ENCODE measurements at regions not wholly inside any gene's neighbourhood (a gene's known extent, or its start where the extent isn't known, plus 50 kb on each side); places are given as distances from the start of the nearest gene placed in this dataset.

DNA sequence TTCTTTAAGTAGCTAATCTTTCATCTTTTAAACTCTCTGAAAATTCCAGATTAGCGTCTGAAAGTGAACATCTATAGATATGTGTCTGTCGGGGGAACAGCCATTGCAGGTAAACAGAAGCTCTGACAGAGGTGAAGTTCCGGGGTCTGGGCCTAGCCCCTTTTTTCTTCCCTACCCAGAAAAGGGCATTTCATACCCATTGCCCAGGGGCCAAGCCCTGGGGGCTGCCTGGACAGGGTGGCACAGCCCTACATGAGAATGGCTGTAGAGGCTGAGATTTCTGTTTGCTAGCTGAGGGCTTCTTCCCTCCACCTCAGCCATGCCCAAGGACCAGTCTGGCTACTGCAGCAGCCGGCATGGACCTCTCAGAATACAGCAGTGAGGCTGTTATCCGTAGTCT, 327.0 kb upstream of the PLET1 start:
- DNase-seq (ENCODE audit: low read depth), result no peak

DNA sequence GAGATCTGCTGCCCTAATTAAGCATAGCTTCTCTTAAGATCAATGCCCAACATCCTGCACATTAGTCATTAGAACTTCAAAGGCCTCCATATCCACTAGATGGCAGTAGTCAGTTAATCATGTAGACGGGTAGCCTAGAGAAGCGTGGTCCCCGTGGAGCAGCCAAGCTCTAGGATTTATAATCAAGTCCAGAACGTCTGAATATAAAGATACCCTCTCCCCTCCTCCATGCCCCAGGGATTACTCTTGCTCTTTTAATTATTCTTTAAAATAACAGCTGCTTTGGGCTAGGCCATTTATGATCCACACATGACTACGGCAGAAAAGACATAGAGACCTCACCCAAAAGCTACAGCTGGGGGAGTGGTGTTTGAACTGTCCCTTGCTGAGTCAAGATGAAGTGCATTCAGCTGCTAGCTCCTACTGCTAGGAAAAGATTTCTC, 327.6 kb upstream of the PLET1 start:
- DNase-seq (ENCODE audit: low read depth), result peak; percentile 88

DNA sequence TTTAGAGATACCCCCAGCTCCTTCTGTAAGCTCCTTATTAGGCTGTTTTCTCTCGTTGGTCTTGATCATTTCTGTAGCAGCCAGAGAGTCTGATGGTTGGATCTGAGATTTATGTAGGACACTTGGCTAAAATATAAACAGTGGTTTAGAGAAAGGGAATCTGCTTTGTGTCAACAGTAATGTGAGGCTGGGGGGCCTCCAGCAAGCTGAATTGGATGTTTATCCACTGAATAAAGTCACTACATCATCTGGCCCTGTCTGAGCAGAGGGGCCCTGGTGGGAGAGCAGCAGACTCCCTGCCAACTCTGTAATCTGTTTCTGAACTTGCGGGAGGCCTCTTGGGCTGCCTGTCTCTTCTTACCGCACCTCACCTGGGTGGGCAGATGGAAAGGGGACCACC, 328.5 kb upstream of the PLET1 start:
- no peak for DNase-seq (ENCODE audit: low read depth)

DNA sequence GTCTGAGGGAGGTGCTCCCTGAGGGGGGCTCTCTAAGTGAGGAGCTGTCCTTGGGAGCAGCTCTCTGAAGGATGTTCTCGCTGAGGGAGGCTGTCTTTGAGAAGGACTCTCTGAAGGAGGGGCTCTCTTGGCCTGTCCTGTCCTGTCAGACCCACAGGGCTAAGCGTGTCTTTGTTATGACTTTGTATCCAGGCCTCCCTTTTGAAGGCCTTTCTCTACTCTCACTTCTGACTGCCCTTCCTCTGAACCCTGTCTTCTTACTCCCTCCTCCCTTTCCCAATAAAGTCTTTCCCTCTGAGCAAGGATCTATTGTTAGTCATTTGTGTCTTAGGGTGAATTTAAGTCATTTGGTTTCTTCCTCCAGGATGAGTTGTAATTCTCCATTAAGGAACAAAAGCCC, 330.1 kb upstream of the PLET1 start:
- DNase-seq (ENCODE audit: low read depth), result no peak

DNA sequence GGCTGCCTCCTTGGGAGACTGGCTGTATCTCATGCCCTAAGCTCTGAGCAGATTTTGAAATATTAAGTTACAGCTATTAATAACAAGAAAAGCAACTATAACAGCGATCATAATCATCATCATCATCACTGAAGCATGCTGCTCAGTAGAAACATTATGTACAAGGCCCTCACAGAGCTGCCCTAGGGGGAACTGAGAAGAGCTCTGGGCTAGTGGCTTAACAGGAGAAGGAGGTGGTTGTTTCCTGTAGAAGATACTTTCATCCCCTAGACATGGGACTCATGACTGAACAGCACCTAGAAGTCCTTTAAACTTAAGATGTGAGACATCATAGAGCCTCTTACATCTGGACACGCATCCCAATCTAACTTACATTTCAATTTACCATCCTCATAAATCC, 332.8 kb upstream of the PLET1 start:
- DNase-seq (ENCODE audit: low read depth), result no peak

DNA sequence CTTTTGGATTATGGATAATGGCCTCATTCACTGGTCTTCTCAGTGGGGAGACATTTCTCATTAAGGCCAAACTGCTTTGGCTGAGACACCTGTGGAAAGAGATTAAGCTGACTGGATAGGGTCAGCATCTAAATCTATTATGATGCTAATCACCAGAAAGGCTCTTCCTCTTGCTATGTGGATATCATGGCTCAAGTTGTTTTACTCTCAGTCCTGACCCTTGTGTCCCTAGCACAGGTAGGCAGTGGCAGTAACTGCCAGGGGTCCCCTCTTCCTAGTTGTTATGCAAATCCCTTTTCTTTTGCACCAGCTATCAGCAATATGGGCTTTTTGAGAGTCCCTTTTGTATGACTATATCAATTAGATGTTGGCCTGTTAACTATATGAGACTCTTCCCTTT, 335.7 kb upstream of the PLET1 start:
- DNase-seq (ENCODE audit: low read depth), result no peak

DNA sequence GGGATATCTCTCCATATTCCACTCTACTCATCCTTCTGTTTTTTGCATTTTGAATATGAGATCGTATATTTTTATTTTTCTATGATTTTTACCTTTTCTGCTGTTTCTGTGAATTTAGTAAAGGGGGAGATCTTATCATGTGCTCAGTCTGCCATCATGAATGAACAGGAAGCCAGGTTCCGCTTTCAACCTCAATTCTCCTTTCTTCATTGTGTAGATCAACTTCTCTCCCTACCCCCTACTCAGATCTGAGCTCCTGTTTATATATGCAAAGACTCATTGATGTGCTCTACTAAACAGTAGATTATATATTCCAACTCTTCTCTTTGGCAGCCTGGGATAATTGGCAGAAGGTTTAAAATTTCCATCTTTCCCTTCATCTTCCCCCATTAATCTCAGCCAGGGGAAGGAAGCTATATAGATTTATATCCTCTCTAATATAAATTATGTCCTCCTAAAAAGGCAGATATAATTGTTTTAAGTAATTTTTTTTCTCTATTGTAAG, 336.7 kb upstream of the PLET1 start:
- no peak for DNase-seq (ENCODE audit: low read depth)

DNA sequence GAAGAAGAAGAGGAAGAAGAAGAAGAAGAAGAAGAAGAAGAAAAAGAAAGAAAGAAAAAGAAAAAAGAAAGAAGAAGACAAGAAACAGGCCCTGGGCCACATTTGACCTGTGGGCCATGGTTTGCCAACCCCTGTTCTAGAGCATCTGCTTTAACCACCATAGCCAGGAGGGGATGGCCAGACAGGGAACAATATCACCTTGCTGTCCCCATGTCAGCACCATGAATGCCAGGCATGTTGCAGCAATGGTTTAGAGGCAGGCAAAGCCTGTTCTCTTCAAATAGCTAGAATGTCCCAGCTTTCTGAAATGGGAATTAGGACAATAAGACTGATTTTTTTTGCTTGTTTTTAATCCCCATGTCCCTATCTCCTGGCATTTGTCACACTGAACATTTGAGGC, 338.6 kb upstream of the PLET1 start:
- DNase-seq (ENCODE audit: low read depth), result no peak

DNA sequence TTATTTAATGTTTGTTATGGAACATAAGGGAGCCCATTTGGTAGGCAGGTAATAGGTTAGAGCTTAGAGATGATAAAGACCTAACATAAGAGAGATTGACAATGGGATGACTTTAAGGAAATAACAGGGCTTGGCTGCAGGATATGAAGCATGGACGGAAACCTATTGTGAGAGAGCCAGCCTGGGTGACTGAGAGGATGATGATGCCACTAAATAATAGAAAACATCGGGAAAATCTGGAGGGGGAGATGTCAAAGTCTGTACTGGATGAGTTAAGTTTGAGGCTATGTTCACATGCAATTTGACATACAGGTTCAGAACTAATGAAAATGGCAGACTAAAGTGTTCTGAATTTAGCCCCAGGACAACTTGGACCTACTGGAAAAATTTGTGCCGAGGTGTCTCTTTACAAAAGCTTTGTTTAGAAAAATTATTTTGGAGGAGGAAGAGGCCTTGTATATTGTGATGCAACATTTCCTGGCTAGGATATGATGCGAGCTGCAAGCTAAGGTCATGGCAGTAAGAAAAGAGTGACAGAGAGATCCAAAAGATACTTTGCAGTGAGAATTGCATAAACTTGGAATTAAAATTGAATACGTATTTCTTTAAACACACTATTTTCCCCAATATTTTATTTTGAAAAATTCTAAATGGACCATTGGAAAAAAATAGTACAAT, 339.3 kb upstream of the PLET1 start:
- DNase-seq (ENCODE audit: low read depth), result no peak

DNA sequence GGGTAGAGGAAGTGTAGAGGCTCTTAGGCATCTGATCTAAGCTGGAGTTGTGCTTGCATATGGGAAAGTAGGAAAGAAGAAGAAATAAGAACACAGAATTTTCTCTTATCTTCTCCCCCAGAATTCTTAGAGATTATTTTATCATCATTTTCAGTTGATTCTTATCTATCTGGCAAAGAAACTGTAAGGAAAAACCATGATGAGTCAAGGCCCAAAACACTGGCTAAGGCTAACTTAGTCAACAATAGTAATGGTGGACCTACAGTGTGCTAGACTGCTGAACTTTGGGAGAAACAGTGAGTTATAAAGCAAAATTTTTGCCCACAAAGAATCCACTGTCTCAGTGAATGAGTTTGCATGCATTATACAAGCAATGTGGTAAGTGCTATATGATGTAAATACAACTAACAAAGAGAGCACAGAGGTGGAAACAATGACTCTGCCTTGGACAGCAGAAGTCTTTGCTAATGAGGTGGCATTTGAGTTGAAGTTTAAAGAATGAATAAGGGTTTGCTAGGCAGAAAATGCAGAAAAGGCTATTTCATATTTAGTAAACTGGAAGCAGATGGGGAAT, 344.5 kb upstream of the PLET1 start:
- DNase-seq (ENCODE audit: low read depth), result no peak

DNA sequence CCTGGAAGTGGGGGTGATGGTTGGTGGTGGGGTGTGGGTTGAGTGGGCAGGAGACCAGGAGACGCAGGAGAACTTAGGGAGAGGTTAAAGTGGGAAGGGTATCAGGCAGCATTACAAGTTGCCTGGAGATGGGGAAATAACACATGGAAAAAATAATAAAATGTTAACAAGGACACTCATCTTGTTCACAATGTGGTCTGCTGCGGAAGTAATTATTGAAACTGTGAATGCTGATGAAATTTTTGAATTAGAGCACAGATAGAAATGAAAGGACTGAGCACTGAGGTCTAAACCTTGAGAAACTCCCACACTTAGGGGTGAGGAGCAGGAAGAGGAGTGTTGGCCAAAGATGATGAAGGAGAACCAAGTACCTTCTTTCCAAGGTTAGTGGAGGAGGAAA, 346.0 kb upstream of the PLET1 start:
- DNase-seq (ENCODE audit: low read depth), result no peak

DNA sequence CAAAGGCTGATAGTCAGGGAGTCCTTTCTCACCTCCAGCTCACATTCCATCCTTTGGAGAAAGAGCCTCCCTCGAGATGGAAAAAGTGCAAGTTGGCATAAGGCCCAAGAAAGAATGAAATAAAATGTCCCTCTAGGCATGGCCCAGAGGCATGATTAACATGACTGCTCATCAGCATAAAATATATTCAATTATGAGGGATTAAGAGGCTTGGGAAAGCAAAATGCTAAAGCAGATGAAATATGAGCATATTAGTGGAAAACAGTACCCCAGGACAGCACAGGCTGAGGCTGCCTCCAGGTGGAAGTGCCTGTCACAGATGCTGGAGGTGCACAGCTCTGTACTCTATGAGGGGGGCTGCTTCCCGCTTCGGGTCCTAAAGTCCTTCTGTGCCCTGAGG, 347.8 kb upstream of the PLET1 start:
- DNase-seq (ENCODE audit: low read depth), result no peak

DNA sequence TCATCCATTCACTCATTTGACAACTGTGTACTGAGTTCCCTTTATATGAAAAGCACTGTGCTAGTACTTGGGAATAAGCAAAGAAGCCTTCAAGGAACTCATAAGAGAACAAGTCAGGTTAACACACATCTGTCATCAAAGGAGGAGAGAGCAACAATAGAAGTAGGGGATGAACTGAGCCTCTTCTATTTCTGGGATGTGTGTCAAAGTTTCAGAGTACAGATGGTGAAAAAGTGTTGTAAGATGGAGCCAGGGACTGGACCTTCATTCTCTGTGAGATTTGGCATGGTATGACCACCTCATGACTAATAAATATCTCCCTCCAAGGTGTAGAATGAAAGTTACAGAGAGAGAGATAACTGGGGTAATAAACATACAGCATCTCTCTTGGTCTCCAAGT, 349.8 kb upstream of the PLET1 start:
- no peak for DNase-seq (ENCODE audit: low read depth)

DNA sequence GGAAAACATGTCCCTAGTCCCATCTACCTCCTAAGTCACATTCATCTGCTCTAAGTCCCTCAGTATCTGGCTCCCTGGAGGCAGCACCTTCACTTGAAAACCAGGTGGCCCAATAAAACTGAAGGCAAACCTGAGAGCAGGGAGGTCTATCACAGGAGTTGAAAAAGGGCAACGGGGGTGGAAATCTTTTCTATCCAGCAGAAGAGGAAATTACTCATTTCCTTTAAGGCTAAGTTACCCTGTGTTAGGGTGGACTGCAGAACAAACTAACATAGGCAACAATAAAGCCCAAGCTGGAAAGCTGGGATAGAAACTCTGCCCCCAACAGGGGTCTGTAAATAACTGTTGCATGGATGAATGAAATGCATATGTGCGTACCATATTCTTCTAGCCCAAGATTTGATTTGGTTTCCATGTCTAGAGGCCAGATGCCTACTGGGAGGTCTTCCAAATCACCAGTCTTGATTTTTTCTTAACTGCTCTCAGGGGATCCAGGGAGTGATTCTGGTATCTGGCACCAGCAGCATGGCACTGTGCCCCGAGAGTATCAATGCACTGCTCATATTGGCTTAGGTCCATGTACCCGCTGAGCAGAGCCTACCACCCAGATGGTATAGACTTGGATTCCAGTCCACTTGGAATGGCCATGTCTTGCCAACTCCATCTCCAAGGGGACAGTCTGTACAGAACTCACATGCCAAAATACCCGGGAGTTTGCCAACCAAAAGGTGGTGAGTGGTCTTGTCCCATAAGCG, 350.0 kb upstream of the NCAM1 start:
- DNase-seq (ENCODE audit: low read depth), result no peak

DNA sequence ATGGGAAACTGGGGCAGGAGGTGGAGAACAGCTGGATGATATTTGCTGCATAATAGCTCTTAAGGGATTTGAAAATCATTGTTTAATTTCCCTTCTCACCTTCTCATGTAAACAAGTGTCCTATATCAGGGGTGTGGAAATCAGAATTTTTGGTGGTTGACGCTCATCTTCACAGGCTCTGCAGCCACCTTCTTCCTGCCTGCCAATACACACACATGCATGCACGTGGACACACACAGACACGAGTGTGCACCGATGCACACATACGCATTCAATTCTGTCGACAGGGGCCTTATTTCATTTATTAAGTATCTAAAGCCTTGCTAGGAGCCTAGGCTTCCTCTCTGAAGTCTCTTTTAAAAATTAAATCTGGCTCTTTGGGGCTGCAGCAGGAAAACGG, 349.4 kb upstream of the NCAM1 start:
- DNase-seq (ENCODE audit: low read depth), result no peak

DNA sequence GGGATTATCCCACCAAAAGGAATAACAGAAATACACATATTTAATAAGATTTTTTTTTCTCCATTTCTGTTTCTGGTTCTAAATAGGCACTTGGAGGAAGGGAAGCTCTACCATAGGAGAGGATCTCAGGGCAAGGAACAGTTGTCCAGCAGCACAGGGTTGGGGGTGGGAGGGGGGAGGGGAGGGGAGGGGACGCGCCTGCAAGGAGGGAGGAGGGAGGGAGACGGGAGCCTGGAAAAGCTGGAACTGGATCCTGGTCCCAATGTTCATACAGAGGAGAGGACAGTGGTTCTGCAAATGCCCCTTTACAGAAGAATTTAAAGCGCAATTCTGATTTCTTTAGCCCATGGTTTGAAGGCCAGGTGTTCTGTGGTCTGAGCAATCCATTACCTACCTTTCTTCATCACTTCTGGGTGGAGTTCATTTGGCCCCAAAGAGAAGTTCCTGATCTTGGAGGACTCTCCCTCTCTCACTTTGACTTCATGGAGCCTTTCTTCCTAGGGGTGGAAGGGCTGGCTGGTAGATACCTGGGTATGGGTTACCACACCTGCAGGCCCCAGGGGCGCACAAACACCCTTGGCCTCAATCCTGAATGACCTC, 348.9 kb upstream of the NCAM1 start:
- DNase-seq (ENCODE audit: low read depth), result no peak

DNA sequence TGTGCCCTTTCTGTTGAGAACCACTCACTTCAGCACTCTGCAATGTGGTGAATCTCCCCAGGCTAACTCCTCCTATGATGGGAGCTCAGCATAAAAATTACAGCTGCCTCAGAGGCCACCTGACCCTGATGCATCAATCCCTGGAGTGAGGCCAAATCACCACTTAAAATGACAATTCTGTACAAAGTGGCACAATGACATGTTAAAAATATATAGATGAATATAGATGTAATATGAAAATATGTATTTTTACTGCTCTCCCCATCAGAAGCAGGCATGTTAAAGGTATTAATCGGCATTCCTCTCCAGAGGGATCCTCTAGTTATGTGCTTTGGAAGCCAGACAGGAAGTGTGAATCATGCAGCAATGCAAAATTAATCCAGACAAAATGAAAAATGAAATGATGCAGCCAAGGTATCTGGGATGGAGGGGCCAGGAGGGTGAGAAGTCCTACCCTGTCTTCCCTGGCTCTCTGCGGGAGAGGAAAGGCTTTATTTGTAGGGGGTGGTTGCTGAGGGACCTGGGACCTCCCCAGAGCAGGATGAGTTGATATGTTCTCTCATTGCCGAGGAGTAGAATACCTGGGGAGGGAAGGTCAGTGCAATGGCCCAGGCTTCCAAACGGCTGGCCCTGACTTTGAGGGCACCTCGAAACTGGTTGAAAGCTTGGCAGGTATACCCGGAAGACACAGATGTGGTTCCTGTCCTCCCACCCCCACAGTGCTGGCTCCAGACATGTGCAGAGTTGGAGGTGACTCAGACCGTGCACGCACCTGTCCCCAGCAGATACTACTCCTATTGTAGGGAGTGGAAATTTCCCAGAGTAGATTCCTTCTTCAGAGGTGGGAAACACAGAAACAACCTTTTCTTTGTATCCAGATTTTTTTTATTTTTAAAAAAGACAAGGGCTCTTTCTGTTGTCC, 347.9 kb upstream of the NCAM1 start:
- no peak for DNase-seq (ENCODE audit: low read depth)

DNA sequence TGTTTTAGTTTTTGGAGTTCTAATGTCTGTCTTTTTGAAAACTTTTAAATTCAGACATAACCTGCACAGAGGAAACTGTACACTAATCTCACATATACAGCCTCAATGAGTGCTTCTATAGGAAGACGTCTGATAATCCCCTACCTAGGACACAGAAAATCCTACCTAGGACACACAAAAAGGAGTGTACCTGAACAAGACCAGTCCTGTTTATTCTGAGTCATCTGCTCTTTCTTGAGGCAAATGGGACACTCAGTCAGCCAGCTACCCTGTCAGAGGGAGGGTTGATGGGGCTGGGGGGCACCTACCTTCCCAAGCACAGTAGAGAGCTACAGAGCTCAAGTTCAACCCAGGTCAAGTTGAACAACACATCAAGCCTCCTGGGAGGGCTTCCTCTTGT, 346.6 kb upstream of the NCAM1 start:
- DNase-seq (ENCODE audit: low read depth), result no peak

DNA sequence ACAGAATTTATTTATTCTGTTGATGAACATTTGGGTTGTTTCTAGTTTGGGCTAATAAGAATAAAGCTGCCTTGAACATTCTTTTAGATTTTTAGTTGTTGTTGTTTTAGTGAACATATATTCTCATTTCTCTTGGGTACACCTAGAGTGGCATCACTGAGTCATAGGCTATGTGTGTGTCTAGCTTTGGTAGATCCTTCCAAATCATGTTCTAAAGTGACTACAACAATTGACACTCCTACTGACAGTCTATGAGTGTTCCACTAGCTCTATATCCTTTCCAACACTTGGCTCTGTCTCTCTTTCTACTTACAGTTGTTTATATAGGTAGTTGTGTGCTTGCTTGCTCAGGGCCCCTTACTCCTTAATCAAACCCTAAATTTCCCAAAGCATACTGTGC, 346.0 kb upstream of the NCAM1 start:
- DNase-seq (ENCODE audit: low read depth), result no peak

DNA sequence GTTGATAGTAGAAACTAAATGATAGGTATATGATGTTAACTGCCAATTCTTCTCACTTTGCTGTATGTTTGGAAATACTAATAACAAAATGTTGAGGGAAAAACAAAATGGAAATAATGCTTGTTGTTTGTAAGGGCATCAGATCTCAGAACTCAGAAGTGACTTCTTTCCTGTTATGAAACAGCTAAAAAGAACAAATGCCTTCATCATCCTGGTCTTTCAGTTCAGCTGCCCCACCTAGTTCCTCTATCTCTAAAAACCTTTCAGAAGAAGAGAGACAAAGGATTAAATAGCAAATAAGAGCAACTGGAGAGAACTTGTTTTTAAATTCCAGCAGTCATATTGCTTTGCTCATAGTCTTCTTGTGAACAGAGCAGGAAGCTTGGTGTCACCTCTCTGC, 345.3 kb upstream of the NCAM1 start:
- no peak for DNase-seq (ENCODE audit: low read depth)

DNA sequence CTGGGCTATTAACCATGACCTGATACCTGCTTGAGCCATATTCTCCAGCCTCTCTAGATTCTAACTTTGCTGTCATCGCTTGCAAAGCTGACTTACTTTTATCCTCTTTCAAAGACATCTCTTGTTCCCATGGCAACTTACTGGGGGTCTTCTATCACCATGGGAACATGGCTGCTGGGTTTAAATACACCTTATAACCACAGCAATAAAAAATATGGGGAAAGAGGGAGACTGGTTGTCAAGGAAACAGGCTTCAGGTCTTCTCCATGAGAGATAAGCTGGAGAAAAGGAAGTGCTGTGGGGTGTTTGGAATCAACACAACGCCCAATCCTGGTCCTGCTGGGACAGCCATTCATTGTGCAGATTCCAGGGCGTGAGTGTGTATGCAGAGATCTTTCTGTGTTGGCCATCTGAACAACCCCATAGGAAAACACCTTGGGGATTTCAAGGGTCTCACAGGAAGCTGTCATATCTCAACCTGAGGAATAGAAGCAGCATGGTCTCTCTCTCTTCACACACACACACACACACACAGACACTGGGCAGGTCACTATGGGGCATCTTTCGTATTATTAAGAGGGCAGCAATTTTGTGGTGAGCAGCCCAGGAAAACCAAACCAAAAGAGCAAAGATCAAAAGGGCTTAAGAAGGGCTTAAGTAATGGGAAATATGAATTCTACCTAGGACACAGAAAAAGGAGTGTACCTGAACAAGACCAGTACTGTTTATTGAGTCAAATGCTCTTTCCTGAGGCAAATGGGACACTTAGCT, 344.7 kb upstream of the NCAM1 start:
- no peak for DNase-seq (ENCODE audit: low read depth)
